ENCODE measurements at regions not wholly inside any gene's neighbourhood (a gene's known extent, or its start where the extent isn't known, plus 50 kb on each side); places are given as distances from the start of the nearest gene placed in this dataset.

DNA sequence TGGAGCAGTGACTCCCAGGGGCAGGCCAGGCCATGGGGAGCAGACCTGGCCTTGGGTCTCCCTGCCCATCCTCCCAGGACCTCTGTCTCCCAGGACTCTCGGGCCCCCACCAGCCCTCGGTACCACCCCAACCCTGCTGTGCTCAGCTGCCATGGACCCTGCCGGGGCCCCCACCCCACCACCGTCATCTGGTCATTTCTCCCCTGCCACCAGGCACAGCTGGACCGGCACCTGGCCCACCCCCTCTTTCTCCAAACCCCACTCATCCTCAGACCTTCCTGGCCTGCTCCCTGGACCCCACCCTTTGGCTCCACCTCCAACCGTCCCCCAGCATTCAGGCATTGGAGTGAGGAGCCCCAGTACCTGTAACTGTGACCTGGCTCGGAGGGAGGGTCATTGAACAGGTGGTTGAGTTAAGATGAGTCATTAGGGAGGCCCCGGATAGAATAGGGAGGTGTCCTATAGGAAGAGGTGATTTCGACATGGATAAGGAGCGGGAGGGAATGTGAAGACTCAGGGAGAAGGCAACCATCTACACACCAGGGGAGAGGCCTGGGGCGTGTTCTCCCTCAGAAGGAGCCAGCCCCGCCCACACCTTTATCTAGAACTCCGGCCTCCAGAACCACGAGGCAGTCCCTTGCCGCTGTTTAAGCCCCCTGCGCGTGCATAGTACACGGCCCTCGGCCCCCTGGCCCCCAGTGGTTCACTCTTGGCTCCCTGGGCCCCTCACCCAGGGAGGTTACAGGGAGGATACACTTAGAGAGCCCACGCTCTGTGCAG is 1395.9 kb downstream of the BRD1 start:
- DNase-seq (ENCODE audit: low read depth, low spot score), result no peak
- H3K4me3 ChIP-seq (ENCODE audit: low read length), result no peak overlapping the region

DNA sequence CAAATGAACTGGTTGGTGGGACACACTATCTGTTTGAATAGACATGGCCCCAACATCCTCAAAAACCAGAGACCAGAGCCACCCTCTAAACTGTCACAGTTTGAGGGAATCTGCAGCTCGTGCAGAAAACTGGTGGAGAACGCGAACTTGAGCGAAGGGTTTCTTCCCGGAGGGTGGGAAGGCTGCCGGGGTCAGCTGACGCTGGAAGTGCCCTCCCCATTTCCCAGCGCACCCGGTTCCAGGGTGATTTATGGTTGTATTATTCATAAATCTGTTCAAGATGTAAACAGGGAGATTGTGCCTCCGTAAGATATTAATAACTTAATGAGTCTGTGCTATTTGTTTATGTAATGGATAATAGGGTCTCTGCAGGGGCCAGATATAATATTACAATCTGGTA is 1396.7 kb downstream of the BRD1 start:
- DNase-seq (ENCODE audit: low read depth, low spot score), result no peak
- H3K4me3 ChIP-seq (ENCODE audit: low read length), result no peak overlapping the region

DNA sequence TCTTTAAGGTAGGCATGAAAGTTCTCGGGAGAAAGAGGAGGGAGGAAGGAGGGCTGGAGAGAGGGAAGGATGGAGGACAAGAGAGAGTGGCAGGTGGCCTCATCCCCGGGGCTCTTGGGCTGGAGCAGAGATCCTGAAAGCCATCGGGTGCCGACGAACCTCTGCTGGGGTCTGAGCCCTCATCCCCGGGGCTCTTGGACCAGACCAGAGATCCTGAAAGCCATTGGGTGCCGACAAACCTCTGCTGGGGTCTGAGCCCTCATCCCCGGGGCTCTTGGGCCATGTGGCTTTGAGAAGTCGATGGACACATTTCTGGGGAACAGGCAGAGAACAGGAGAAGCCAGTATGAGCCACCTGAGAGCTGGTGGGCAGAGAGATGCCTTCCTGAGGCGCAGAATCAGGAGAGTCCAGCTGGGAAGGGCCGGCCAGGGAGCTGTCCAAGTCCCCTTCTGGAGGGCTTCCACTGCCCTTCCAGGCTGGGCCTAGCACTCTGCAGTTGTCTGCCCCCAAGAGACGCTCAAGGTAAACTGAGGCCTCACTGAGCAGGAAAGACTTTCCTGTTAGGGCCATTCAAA is 1398.1 kb downstream of the BRD1 start:
- H3K4me3 ChIP-seq (ENCODE audit: low read length), result no peak overlapping the region
- no peak for DNase-seq (ENCODE audit: low read depth, low spot score)

DNA sequence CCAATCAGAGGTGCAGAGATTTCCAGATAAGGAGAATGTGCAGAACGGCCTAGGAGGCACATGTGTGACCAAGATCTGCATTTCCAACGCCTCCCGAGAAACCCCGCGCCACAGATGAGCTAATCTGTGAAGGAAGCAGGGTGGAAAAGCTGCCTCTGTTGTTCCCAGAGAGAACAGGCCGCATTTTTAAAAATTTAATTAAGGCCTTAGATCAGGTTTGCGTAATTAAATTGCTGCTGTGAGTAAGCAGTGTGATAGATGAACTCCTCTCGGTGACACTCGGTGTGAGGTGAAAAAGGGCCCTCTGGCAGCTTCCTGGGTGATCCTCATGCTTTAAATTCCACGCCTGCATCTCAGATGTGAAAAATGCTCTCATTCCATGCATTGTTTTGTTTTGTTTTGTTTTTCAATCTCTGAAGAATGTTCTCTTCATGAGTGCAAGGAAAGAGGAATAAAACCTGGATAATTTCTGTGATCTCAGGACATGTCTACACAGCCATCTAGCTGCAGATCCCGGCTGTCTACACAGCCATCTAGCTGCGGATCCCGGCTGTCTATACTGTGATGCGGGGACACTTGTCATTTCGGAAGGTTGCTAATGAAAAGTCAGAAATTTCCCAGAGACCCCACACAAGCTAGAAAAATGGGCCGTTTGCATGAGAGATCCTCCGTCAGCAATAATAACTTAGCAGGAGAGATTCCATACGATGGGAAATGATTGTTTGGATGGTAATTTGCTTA is 1398.9 kb downstream of the BRD1 start:
- H3K4me3 ChIP-seq (ENCODE audit: low read length), result no peak overlapping the region
- no peak for DNase-seq (ENCODE audit: low read depth, low spot score)

DNA sequence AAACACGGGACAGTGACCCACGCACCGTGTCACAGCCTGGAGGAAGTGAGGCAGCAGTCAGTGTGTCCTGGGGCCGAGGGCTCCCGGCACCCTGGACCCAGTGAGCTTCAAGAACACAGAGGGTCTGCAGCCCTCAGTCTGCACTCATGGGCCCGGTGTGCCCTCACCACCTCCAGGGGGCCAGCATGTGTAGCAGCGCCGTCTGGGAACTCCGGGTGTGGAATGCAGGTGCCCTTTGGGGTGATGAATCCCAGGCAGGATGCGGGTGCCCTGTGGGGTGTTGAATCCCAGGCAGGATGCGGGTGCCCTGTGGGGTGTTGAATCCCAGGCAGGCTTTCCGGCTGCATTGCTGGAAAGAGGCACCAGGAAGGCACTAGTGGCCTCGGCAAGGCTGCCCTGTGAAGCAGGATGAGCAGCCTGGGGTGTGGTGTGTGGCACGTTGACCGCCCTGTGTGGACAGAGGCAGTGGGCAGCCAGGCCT is 1399.9 kb downstream of the BRD1 start:
- DNase-seq (ENCODE audit: low read depth, low spot score), result no peak
- no peak overlapping the region for H3K4me3 ChIP-seq (ENCODE audit: low read length)

DNA sequence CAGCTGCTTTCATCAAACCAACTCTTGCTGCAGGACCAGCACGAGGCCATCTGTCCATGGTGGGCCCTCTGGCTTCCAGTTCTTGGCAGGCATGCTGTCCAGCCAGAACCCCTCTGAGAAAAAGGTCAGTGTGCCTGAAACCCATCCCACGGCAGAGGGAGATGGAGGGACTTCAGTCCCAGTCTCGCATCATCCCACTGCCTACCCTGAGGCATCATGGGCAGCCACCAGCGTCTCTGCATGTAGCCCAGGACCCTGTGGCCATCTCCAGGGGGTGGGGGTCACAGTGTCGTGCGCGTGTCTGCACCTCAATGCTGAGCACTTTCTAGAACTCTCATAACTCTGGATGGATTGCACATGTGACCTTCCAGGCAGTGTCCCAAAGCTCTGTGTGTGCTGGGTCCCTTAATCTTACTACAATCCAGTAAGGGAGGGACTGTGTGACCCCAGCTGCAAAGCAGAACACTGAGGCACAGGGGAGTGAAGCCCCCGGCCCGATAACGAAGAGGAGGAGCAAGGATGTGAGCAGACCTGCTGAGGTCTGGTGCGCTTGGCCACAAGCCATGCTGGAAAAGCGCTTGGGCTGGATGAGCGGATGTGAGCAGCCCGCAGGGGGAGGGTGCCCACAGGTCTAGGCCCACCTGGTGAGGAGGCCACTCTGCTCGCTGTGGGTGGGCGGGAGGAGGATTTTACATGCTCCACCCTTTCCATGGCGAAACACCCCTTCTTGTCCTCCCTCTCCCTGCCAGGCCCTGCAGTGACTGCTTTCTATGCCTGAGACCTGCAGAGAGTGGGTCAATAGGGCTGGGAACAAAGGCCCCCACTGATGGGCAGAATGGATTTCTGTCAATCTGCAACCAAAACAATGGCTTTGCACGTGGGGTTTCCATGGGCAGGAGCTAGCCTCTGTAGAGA is 1401.0 kb downstream of the BRD1 start:
- no peak for DNase-seq (ENCODE audit: low read depth, low spot score)
- H3K4me3 ChIP-seq (ENCODE audit: low read length), result no peak overlapping the region

DNA sequence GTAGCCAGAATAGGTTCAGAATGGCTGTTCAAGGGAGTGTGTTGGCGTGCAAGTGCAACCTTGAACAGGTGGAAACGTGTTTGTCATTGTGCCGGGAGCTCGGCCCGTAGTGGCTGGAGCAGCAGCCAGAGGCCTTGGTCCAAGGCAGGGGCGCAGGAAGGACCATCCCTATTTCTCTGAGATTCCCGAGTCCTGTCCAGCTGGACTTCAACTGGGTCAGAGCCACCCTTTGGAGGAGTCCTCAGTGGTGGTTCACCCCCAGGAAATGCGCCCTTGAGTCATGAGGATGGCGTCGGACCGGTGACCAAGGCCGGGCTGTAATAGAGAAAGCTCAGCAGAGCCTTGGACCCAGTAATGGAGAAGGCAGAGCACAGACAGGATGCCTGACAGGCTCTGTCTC is 1402.0 kb downstream of the BRD1 start:
- no peak for DNase-seq (ENCODE audit: low read depth, low spot score)
- no peak overlapping the region for H3K4me3 ChIP-seq (ENCODE audit: low read length)

DNA sequence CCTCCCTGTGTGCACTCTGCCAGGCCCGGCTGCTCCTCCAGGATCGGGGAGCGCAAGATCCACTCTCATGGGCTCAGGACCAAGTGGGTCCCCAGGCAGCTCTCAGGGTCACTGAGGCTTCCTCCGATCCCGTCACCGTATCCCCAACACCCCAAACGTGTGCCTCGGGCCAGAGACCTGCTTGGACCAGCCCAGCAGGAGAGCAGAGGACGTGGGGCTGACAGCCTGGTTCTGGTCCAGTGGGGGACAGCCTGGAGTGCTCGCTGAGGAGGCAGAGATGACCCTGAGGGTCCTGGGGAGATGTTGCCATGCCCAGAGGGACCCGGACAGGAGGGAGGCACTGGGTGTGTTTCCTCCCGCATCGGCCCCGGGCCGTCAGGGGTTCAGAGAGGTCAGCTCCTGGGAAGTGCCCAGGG is 1402.6 kb downstream of the BRD1 start:
- no peak for DNase-seq (ENCODE audit: low read depth, low spot score)
- H3K4me3 ChIP-seq (ENCODE audit: low read length), result no peak overlapping the region

DNA sequence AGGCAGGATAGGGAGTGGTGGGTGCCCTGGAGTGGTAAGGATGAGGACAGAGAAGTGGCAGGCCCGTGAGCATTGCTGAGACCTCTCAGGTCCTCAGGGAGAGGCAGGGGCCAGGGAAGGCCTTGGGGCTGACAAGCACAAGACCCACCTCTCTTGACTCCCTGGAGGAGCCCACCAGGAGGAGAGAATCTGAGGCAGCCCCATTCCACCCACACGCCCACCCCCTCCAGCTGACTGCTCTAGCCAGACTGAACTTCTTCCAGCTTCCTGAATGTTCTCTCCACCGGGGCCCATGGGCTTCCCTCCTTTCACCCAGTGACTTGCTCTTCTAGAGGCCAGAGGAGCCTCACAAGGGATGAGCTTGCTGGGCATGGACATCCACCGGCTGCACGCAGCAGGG is 1403.0 kb downstream of the BRD1 start:
- H3K4me3 ChIP-seq (ENCODE audit: low read length), result no peak overlapping the region
- DNase-seq (ENCODE audit: low read depth, low spot score), result no peak

DNA sequence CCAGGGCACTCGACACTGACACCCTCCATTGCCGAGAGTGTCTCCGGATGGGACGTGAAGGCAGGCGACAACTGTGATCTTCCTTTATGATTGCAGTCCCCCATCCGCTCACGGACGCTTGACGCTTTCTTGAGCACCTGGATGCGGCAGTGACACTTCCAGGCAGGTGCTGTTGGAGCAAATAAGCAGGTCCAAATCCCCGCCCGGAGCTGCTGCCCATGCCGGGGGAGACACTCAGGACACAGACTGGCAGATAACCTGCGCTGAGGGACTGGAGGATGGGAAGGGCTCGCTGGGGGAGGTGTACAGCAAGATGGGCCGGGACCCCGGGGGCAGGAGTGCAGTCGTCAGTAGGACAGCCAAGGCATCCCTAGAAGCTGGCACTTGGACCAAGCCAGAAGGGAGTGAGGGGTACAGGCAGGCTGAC is 1403.5 kb downstream of the BRD1 start:
- no peak for DNase-seq (ENCODE audit: low read depth, low spot score)
- H3K4me3 ChIP-seq (ENCODE audit: low read length), result no peak overlapping the region

DNA sequence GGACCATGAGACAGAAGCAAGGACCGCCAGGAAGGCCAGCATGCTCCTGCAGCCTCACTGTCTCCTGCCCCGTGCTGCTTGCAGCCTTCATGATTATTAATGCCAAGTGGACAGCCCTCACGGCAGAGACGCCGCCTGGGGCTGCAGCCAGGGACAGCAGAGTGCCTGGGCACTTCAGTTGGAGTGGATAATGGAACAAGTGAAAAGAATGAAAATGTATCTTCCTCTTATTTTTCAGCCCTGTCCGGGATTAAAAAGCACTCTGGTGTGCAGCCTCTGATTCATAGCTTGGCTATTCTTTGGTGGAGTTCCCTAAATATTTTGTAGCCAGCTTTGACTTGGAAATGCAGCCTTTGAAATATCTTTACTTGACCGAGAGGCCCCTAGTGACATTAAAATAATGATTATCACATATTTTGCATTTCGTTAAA is 1404.2 kb downstream of the BRD1 start:
- no peak overlapping the region for H3K4me3 ChIP-seq (ENCODE audit: low read length)
- DNase-seq (ENCODE audit: low read depth, low spot score), result no peak

DNA sequence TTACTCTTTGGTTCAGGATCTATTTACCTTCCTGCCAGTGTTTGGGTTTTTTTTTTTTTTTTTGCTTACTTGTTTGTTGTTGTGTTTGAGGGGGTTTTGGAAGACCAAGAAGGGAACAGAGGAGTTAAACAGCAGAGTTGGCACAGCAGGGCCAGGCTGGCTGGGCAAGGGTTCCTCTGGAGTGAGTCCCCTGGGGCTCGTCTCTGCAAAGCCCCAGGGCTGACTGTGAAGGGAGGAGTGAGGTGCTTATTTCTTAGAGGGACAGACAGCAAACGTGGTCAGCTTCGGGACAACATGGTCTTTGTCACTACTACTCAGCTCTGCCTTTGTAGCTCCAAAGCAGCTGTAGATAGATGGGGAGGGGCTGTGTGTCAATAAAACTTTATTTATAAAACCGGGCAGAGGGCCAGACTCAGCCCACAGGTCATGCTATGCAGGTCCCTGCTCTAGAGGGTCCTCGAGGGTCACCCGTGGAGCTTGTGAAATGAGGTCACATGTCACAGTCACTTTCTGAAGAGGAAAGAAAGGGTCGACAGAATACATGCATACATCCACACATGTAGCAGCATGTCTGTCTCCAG is 1404.7 kb downstream of the BRD1 start:
- no peak overlapping the region for H3K4me3 ChIP-seq (ENCODE audit: low read length)

DNA sequence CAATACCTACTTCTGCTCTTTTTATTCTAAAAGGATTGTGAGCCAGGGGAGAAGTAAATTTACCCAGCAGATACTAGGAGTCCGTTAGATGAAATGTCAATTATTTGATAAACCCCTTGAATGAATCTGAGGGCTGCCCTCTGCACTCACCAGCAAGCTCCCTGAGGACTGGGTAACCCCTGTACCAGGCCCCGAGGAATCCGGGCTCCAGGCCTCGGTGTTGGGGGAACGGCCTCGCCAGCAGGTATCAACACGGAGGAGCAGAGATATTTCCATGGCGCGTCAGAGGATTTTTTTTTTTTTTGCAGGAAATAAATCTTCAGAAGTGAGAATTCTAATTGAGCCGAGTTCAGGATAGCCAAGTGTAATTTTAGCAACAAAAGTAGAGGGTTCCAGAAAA is 1408.8 kb downstream of the BRD1 start:
- no peak for DNase-seq (ENCODE audit: low read depth, low spot score)
- H3K4me3 ChIP-seq (ENCODE audit: low read length), result no peak overlapping the region

More for the DNA sequence above, 1404.7 kb downstream of the BRD1 start:
- no peak for DNase-seq (ENCODE audit: low read depth, low spot score)

DNA sequence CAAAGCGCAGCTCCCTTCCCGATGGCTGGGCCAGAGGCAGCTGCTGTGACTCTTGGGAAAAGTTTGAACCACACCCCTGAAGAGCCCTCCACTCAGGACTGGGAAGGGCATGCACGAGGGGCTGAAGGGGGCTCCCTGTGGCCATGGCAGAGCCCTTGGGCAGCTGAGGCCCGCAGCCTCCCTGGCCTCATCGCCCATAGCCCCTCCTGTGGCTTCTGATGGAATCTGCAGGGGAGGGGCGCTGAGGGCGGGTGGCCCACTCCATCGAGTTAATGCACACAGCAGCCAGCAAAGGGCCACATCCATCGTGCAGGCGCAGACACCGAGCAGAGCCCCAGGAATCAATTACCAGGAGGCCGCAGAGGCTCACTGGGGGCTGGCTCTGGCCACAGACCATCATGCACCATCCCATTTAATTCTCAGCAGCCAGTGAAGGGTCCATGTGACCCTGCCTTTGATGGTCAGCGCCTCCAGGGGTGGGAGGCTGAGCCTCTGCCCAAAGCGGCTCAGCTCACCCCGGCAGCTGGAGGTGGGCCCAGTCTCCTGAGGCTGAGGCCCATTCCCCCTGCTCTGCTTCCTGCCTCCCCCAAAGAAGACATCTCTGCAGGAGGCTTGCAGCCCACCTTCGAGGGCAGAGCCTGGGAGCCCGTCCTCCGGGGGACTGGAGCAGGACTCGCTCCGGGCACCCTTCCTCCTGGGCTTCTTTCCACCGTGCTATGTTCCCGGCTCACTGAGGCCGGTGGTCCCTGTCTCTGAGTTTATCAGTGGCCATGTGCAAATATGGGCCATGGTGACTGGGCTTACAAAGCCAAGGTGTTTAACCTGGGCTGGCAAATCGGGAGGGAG is 1410.2 kb downstream of the BRD1 start:
- DNase-seq (ENCODE audit: low read depth, low spot score), result no peak
- H3K4me3 ChIP-seq (ENCODE audit: low read length), result no peak overlapping the region

DNA sequence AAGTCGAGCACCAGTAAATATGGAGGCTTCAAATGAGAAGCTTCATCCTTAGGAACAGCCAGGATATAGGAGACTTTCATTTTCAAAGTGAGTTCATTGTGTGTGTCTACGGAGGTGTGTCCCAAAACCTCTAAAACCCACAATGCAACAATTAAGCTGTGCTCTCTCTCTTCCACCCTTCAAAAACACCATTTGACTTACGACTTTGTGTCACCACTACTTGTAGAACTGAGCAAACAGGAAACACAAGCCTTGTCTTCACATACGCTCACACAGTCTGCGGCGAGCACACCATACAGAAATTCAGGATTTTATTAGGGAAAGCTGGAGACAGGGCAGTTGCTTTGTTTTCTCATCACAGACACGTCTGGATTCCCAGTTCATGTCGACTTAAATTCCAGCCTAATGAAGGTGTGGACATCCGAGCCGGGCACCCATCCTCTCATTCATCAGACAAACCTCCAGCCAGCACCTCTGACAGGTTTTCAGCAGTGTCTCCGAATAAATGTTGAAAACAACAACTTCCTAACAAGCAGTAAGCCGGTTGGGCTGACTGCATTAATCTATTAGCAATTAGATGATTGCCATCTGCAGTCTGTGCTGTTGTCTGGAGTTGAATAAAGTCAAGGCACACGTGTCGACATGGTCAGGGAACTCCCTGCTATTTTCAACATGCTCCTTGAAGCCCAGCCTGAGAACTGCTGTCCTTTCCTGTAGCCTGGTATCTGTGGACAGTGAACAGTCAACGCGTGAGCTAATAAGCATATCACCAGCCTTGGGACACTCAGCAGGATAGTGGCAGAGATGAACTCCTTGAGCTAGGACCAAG is 1411.1 kb downstream of the BRD1 start:
- no peak overlapping the region for H3K4me3 ChIP-seq (ENCODE audit: low read length)
- DNase-seq (ENCODE audit: low read depth, low spot score), result no peak

DNA sequence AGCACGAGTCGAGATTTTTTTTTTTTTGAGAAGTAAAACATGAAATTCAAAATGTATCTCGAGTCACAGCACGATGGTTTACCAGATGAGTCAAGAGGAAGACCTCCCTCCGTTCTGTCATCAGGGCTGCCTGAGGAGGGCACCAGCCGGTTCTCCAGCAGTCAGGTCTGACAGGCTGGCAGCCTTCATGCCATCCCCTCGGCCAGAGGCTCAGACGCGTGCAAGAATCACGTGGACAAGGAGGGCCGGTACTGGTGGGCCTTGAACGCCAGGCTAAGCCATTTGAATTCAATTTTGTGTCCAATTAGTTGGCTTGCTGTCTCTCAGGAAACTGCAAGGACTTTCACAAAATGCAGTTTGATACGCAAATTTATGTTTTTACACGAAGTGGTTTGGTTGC is 1412.2 kb downstream of the BRD1 start:
- DNase-seq (ENCODE audit: low read depth, low spot score), result no peak
- no peak overlapping the region for H3K4me3 ChIP-seq (ENCODE audit: low read length)

DNA sequence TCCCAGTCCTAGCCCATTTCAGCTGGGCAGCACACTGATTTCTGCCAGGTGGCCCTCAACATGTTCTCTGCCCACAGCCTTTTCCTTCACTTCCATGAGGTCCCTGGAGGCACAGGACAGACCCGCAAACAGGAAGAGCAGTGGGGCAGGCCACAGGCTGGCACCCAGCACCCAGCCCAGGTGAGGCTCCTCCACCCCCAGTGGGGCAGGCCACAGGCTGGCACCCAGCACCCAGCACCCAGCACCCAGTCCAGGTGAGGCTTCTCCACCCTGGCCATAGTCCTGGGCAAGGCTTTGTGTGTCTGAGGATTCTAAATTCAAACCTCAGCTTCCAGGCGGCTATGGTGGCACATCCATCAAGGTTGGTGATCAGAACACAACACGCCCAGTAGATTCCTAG is 1413.0 kb downstream of the BRD1 start:
- no peak for DNase-seq (ENCODE audit: low read depth, low spot score)

More for the DNA sequence above, 1413.0 kb downstream of the BRD1 start:
- H3K4me3 ChIP-seq (ENCODE audit: low read length), result no peak overlapping the region

Measured in Jurkat, Clone E6-1 (cell line).